GM18907 (cell line): ENCODE measurements at regions not wholly inside any gene's neighbourhood (a gene's known extent, or its start where the extent isn't known, plus 50 kb on each side); places are given as distances from the start of the nearest gene placed in this dataset.
"Not testable (repeated sequence)": the region's sequence is repeated elsewhere in the genome, so short reads cannot be mapped to it uniquely, and the experiment has no call there.

ENCODE experiments used
- ATAC-seq: cut with Tn5 transposase; IDR thresholded peaks from one replicate; pipeline ENCODE4 v1.9.1; 2021; ENCODE audit warnings: mild to moderate bottlenecking, moderate library complexity; ENCODE audit not compliant: unreplicated experiment

DNA sequence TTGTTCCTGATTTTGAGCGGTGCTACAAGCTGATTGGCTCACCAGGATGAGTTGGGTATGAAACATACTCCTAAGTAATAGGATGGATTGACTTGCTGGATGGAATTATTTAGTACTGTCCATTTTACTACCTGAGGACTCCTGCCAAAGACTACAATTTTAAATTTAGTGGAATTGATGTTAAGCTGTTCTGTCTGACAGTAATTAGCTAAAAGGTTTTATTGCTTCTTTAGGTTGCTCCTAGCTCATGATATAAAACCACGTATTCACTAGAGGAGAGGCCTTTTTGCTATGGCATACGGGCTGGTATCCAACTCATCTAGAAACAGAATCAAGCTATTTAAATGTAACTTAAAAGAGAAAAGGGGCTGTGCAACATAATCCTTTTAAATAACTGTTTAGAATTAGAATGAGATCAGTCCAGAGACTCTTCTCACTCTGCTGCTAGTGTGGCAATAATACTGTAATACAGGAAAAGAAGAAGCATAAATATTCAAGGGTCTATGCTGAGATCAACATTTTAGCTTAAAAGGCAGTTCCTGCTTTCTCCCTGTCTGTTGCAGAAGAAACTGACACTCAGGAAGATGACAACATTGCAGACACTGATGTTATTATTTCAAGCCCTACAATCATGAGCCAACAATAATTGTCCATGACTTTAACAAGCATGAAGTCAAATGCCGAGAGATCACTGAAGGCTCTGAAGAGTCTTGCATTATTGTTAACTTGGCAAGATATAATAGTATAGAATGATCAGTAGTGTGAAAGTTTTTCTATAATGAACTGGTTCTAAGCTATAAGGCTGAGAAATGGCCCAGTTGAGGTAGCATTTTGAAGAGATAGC is 258.7 kb upstream of the ADGRL4 start:
- ATAC-seq: no peak

DNA sequence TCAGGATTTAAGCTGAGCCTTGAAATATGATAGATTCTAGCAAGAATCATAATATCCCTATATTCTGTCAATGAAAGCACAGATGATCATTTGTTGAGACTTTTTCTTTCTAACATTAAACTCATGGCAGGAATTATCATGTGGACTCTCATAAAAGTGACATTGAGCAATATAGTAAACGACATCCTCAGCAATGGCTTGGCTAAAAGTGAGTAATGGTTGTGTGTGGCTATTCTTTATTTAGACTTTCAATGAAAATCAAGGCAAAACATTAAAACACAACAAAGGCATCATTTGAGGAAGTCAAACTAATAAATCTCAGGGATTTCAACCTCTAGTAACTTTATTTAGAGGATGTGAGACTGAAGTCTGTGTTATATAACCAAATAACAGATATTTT is 257.8 kb upstream of the ADGRL4 start:
- ATAC-seq: no peak

DNA sequence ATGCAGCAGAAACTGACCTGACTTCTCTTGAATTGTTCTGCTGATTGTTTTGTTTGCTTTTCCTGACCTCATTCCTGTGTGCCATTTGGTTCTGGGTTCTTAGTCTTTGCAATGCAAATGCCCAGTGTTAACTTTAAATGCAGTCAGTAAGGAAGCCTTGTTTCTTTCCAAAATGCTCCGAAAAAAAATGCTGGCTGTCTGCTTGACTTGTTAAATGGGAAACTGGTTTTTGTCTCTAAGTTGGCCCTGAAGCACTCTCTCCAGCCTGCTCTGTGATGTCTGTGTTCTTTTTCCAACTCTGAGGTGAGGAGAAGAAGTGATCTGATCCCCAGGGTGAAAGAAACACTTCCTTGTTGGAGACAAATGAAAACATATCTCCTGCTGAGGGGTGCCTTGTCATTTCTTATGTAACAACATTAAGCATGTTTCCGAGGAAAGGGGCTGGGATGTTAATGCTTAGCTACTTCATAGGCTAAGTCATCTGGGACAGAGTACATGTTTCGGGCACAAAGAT is 256.3 kb upstream of the ADGRL4 start:
- ATAC-seq: no peak

DNA sequence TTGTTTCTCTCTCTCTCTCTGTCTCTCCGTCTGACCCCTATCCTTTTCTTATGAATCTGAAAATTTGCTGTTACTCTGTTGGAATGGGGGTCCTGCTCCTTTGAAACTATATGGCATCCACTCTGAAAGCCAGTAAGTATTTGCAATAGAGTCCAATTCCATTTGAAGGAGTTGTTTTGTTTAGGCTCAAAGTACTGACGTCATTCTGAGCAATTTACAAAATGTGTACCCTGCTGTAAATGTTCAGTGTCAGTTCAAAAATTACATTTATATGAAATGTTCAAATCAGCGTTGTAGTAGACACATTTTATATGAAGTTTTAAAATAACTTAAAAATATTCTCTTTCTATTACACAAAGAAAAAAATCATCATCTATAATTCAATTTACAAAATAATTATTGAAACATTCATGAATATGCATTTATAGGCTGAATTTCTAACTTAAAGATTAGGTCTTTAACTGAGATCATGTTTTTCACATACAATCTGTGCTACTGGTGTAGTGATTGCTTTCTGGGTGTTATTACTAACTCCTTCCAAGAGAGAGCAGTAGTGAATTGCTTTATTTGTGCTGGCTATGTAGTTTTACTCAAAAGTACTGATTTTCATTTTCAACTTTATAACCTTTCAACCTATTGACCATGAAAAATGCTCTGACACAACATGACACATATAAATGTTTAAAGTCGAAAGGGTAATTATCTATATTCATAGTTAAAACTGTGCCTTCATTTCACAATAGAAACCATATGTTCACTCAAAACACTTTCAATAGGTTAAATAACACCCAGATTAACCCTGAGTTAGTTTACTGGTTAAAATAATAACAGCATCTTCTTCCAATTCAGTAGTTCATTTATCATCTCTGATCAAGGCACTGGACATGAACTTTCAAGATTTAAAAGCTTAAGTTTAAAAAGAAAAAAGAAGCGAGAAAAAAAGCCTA is 253.1 kb upstream of the ADGRL4 start:
- ATAC-seq: peak; percentile 72

DNA sequence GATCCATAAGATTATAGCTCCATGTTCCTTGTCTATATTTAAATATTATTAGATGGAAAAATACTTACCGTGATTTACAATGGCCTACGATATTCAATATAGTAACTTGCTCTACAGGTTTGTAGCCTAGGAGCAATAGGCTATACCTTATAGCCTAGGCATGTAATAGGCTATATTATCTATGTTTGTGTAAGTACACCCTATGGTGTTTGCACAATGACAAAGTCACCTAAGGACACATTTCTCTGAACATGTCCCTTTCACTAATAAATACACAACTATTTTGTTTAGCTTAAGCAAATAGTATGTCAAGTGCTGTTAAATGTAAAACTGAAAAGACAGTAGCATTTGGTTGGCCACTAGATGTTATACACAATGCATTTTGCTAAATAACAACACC is 248.9 kb upstream of the ADGRL4 start:
- ATAC-seq: no peak

DNA sequence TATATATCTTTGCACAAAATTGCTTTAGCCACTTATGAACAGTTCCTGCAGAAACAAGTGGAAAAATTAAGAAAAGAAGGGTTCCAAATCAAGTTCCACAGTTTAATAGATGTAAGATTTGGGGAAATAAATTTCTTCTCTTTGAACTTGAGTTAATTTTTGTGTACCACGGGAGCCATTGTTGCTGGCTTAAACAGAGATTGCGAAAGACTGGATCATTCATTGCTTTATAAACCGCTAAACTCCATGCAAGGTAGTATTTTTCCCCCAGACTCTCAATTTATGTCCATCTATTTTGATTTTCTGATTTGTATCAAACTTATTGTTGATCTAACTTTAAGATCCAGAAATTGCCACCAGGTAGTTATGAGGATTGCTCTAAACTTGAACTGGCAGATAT is 246.1 kb upstream of the ADGRL4 start:
- no peak for ATAC-seq

DNA sequence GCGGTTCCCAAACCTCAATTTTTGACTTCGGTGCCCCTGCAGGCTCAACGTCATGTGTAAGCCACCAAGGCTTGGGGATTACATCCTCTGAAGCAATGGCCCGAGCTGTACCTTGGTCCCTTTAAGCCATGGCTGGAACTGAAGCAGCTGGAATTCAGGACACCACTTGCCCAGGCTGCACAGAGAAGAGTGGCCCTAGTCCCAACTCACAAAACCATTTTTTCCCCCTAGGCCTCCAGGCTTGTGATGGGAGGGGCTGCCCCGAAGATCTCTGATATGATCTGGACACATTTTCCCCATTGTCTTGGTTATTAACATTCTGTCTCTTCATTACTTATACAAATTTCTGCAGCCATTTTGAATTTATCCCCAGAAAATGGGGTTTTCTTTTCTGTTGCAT is 233.3 kb upstream of the ADGRL4 start:
- no peak for ATAC-seq

DNA sequence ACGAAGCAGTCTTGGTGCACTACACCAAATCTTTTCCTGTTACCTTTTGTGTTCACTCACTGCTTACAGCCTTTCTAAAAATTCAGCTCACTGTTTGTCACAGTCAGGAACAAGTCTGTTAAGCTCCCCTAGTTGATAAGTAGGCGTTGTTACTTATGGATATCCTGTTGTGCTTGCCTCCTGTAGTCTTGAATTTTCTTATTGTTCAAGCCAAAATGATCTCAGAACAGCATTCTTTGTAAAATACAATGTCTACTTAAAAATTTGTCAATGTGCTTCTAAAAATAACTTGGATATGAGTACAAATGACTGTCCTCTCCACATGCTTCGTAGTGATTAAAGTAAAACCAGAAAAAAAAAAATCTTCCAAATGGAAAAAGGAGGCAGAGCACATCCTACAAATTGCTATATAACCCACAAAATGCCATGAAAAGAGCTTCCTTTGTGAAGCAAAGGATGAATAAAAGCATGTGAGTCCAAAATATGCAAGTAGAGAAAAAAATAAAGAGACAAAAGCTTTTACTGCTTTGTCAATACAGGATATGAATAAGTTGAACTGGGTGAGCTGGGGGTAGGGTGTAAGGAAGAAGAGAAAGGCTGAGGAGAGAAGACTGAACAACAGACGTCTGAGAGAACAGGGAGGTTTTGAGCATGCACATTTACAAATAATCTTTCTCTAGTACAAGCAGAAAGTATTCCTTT is 228.9 kb upstream of the ADGRL4 start:
- ATAC-seq: no peak

DNA sequence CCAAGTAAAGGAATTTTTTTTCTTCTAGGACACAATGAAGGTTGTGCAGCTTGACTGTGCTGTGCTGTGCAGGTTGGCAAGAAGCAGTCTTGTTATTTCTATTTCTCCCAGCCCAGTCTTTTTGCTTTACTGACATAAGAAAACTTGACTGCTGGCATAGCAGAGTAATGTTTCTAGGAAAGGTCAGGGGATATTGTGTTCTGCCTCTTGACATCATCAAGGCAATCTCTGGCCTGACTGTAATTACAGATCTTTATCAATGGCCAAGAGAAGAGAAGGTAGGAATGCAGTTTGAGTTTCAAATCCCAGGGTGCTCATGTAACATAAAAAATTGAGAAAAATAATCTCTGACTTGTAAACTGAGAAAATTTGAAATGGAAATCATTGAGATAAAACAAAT is 226.3 kb upstream of the ADGRL4 start:
- no peak for ATAC-seq

DNA sequence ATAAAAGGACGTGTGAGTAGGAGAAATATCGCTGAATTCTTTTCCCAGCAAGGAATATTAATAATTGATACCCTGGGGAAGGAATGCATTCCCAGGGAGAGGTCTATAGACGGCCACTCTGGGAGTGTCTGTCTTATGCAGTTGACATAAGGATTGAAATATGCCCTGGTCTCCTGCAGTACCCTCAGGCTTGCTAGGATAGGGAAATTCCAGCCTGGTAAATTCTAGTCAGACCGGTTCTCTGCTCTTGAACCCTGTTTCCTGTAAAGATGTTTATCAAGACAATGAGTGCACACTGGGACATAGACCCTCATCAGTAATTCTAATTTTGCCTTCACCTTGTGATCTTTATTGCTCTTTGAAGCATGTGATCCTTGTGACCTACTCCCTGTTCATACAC is 224.2 kb upstream of the ADGRL4 start:
- ATAC-seq: not testable (repeated sequence)

DNA sequence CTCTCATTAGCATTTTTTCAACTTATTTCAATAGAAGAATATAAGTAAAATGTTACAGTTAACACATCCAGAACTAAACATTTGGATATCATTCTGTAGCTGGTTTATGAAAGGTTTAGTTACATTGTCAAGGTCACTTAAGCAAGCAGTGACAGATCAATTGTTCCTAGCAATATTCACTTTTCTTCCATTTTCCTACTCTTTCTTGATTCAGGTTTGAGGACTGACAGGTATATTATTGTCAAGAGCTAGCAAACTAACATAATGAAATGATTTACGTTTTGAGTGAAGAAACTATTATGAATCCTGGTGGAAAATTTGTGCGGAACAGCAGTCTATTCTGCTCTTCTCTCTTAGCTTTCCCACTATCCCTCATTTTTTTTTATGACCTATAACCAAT is 220.4 kb upstream of the ADGRL4 start:
- no peak for ATAC-seq

DNA sequence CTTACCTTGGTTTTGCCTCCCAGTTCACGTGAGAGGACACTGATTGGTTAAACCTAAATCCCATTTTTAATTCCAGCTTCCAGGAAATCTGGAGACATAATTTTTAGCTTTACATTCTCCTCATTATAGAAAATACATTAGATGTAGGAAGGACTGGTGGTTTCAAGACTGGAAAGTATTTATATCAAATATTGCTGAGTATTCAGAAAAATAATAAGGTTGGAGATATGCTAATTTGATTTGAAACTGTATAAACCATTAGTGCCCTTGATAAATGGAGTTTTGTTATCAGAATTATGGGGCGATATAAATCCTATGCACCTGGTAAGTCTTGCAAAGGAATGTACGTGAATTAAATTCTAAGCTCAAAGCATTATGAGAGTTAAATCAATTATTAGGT is 218.0 kb upstream of the ADGRL4 start:
- no peak for ATAC-seq

DNA sequence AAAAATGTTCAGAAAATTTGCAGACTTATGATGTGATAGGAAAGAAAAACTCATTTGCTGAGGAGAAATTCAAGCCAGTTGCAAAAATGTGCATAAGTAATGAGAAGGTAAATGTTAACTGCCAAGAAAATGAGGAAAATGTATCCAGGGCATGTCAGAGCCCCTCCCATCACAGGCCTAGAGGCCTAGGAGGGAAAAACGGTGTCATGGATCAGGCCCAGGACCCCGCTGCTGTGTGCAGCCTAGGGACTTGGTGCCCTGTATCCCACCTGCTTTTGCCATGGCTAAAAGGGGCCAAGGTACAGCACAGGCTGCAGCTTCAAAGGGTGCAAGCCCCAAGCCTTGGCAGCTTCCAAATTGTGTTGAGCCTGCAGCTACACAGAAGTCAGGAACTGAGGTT is 214.0 kb upstream of the ADGRL4 start:
- no peak for ATAC-seq

DNA sequence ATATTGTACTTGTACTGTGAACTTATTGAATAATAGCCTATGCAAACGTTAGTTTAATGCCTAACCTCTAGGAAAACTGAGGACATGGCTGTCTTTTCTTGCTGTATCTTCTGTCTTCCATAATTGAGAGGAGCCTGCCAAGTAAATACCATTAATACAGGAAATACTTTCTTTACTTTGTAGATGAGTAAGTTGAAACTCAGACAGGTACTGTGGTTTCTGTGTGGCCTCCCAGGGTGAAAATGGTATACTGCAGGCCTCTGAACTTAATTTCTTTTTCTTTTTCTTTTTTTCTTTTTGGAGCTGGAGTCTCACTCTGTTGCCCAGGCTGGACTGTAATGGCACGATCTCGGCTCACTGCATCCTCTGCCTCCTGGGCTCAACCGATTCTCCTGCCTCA is 208.8 kb upstream of the ADGRL4 start:
- no peak for ATAC-seq

DNA sequence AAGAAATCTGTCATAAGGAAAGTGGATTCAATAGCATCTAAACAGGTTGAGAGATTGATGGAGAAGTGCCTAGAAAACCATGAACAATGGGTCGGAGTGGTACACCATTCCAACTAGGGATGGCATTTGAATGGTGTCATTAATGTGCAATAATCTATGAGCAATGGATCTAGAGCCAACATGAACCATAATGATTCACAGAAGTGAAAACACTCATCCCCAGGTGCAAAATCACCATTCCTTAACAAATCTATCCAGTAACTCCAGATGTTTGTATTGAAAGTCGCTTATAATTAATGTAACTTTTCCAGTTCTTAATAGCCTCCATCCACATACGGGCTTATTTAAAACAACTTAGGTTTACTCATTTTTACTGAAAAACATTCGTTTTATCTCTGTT is 201.3 kb upstream of the ADGRL4 start:
- no peak for ATAC-seq

DNA sequence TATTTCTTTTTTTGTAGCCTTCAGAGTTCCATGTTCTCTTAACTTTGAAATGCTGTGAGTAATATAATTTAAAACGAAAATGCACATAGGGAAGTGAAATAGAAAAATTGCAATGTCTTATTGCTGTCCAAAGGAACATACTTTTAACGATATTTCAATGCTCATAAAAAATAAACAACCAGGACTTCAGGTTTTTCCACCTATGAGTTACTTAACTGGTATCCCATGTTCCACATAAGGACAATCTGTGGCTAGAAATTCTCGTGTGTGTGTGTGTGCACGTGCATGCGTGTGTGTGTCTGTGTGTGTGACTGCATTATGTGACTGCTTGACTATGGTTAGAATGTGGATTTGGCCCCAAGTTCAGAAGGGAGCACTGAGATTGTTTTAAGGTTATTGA is 200.8 kb upstream of the ADGRL4 start:
- ATAC-seq: no peak

DNA sequence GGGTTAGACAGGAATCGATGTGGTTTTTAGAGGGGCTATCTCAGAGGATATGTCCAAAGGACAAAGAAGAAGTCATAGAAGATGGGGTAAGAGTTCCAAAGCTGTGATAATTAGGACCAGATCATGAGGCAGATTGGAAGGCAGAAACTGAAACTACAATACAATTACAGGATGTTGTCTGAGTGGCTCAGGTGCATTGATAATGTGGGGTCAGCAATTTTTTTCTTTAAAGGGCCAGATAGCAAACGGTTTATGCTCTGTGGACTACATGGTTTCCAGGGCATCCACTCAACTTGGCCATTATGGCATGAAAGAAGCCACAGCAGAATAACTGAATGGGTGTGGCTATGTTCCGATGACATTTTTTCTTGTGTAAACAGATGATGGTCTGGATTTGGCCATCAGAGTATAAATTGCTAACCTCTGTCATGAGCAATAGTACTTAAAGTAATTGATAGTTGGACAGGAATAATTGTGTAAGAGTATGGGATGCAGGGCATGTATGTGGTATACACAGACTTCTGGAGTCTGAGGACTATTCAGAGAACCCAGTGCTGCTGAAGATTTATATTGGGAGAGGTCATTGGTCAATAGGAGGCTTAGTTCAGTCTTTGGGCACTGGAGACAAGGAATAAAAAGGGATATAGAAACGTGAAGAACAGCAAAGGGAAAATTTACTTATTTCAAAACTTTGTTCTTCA is 198.4 kb upstream of the ADGRL4 start:
- no peak for ATAC-seq

DNA sequence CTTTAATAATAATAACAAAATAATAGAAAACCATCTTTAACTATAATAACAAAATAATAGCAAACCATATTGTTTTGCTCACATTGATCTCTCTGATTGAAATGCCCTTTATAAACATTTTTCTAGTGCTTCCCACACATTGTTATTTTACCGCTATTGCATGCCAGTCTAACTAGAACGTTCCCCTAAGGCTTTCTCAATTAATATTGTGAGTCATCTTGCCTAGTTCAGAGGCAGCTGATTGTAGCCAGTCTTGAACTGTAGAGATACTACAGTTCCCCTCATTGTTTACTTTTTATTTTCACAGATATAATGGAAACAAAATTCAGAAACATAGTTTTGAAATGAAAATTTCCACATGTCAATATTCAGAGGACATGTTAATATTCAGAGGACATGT is 192.3 kb upstream of the ADGRL4 start:
- ATAC-seq: no peak

DNA sequence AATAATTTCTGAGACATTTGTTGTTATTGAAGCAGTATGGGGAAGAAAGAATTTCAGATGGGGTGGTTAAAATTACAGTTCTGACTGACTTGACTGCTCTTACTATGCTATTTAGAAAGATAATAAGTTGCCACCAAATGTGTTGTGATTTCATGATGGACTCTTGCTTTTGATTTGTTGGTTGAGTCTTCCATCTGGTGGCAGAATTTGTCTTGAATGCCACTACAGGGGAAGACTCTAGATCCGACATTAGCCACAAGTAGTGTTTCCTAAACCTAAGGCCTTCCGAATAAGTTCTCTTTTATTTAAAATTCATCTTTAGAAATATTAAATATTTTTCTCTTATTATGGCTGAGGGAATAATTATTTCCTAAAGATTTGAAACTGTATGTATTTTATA is 190.9 kb upstream of the ADGRL4 start:
- no peak for ATAC-seq

DNA sequence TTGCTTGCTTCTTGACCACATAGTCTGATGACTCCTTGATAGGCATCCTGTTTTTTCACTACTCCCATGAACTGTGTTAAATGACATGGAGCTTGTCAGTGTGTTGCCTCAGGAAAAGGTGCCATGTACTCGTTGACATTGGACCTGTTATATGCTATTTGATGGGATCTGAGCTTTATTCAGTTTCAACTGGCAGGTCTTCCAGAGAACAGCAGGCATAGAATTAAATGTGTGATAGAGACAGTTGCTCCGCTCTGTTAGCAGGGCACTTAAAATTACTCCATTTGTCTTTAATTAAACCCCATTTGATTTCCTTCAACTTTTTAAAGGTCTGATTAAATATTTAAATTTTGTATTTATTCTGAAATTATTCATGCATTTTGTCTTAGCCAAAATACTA is 189.7 kb upstream of the ADGRL4 start:
- ATAC-seq: no peak
